Loucy (cell line): ENCODE measurements at regions not wholly inside any gene's neighbourhood (a gene's known extent, or its start where the extent isn't known, plus 50 kb on each side); places are given as distances from the start of the nearest gene placed in this dataset.

ENCODE experiments used
- EZH2phosphoT487 ChIP-seq: fragments of 200-600 bp; IDR thresholded peaks from 2 replicates; pipeline ENCODE4 v1.6.1; 2018; ENCODE audit warnings: antibody characterized with exemption, mild to moderate bottlenecking, moderate library complexity, borderline replicate concordance
- TF ChIP-seq, protein P1 (sequence below): fragments of 200-600 bp; sonication (generic); conservative IDR thresholded peaks from 2 replicates; pipeline ENCODE4 v1.5.1; 2014; ENCODE audit warnings: mild to moderate bottlenecking, antibody characterized with exemption, low read length

DNA sequence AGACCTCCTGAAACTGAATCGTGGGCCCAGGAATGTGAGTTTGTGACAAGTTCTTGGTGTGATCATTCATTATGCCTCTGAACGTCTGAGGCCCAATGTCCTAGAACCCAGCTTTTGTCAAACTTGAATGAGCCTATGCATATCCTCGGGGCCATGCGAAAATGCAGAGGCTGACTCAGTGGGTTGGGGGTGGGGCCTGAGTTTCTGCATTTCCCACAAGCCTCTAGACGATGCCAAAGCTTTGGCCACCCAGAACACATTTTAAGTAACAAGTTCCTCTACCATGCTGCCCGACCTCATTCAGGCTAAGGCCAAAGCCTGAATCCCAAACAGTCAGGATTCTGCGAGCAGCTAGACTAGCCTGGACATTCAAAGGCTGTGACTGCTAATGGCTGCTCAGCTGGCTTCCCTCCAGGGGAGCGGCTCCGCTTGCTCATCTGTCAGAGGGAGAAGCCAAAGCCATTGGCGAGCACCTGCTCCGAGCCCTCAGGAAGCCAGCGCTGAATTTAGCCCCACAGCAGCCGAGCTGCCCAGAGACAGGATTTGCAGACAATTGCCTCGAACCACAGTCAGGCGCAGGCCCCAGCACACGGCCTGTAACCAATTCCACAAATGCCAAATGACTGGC is 177.5 kb downstream of the ZDHHC21 start:
- TF ChIP-seq, protein P1, sequence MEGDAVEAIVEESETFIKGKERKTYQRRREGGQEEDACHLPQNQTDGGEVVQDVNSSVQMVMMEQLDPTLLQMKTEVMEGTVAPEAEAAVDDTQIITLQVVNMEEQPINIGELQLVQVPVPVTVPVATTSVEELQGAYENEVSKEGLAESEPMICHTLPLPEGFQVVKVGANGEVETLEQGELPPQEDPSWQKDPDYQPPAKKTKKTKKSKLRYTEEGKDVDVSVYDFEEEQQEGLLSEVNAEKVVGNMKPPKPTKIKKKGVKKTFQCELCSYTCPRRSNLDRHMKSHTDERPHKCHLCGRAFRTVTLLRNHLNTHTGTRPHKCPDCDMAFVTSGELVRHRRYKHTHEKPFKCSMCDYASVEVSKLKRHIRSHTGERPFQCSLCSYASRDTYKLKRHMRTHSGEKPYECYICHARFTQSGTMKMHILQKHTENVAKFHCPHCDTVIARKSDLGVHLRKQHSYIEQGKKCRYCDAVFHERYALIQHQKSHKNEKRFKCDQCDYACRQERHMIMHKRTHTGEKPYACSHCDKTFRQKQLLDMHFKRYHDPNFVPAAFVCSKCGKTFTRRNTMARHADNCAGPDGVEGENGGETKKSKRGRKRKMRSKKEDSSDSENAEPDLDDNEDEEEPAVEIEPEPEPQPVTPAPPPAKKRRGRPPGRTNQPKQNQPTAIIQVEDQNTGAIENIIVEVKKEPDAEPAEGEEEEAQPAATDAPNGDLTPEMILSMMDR: no peak
- no peak for TF ChIP-seq EZH2phosphoT487
